ENCODE measurements at regions not wholly inside any gene's neighbourhood (a gene's known extent, or its start where the extent isn't known, plus 50 kb on each side); places are given as distances from the start of the nearest gene placed in this dataset.
"Not testable (repeated sequence)": the region's sequence is repeated elsewhere in the genome, so short reads cannot be mapped to it uniquely, and the experiment has no call there.

DNA sequence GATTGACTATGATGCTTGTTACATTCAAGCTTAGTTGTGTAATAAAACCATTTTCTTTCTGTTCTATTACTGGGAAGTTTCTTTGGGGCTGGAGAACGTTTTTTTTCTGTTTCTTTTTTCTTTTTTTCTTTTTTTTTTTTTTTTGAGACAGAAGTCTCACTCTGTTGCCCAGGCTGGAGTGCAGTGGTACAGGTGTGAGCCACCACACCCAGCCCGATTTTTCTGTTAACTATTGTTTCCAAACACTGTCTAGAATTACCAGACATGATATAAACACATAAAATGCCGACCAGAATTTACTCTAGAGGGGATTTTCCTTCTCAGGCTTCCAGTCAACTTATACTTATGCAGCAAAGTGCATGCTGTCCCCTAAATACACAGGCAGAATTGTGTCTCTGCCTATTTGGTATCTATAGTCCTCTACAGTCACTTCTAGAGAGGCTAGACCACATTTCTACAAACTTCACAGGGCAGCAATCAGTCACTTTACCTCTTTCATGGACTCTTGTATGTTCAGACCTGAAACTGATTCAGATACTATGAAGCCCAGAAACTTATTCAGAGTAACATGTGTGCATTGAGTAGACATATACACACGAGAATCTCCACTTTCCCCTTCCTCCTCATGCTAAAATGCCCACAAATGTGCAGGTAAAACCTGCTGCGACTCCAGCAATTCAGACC lies 121.2 kb downstream of the ZNF737 start:
- Histone ChIP-seq H3K27me3 (replicated peaks; ENCODE audit: control insufficient read depth, insufficient read depth, low read length) (no peaks in the 10 kb centered on the region), H3K36me3 (ENCODE audit: control insufficient read depth, insufficient read depth, low read length) (no peaks in the 10 kb centered on the region), H3K4me3 (ENCODE audit: low read depth, low read length) (no peak overlapping the region), H3K9me3 (no peaks in the 10 kb centered on the region; the same call in 1 of the 2 replicates), H3K4me1 (no peaks in the 10 kb centered on the region)
- Mint-ChIP-seq H3K36me3 (ENCODE audit: insufficient read depth, unreplicated experiment) (no peaks in the 10 kb centered on the region), H3K4me1 (ENCODE audit: low read depth, unreplicated experiment) (no peaks in the 10 kb centered on the region), H3K9me3 (ENCODE audit: unreplicated experiment) (peaks cover under 1% of the 10 kb centered on the region), H3K27ac (ENCODE audit: unreplicated experiment) (no peak overlapping the region), H3K27me3 (ENCODE audit: insufficient read depth, unreplicated experiment) (no peaks in the 10 kb centered on the region), H3K4me3 (ENCODE audit: unreplicated experiment) (no peak overlapping the region)
- no TSS peak for BruUV-seq (replicated peaks)
- ChIA-PET CTCF (no interaction called here), POLR2A (no interaction called here)
- no peak for DNase-seq
- intact Hi-C loops (cut with micrococcal nuclease; ENCODE audit: unreplicated experiment), result no loop called here
- TF ChIP-seq CTCF (IDR thresholded peaks at IDR 0.05; ENCODE audit: insufficient read depth in 1 of 2, low read depth in 1 of 2, low read length in 1 of 2, severe bottlenecking in 1 of 2, unreplicated experiment in 1 of 2), result no peak

GRCh38 chr19:20432266-20432842 lies 133.2 kb downstream of the ZNF737 start:
- DNase-seq; H3K9me3 Mint-ChIP-seq (ENCODE audit: unreplicated experiment); H3K4me1 Mint-ChIP-seq (ENCODE audit: low read depth, unreplicated experiment); H3K27ac Mint-ChIP-seq (ENCODE audit: unreplicated experiment); H3K27me3 Mint-ChIP-seq (ENCODE audit: insufficient read depth, unreplicated experiment); H3K4me3 ChIP-seq (ENCODE audit: low read depth, low read length); H3K27me3 ChIP-seq (replicated peaks; ENCODE audit: control insufficient read depth, insufficient read depth, low read length); intact Hi-C loops (cut with micrococcal nuclease; ENCODE audit: unreplicated experiment); H3K9me3 ChIP-seq; H3K4me1 ChIP-seq; BruUV-seq (replicated peaks); CTCF ChIA-PET; H3K4me3 Mint-ChIP-seq (ENCODE audit: unreplicated experiment); H3K36me3 Mint-ChIP-seq (ENCODE audit: insufficient read depth, unreplicated experiment); H3K36me3 ChIP-seq (ENCODE audit: control insufficient read depth, insufficient read depth, low read length); POLR2A ChIA-PET: not testable (repeated sequence)

- H3K9me3 Mint-ChIP-seq (ENCODE audit: unreplicated experiment), result peaks cover 9% of the 10 kb centered on the region
- Histone ChIP-seq H3K4me1 (no peaks in the 10 kb centered on the region), H3K27me3 (replicated peaks; ENCODE audit: control insufficient read depth, insufficient read depth, low read length) (no peaks in the 10 kb centered on the region), H3K4me3 (ENCODE audit: low read depth, low read length) (no peak overlapping the region), H3K36me3 (ENCODE audit: control insufficient read depth, insufficient read depth, low read length) (no peaks in the 10 kb centered on the region), H3K9me3 (no peaks in the 10 kb centered on the region)
- intact Hi-C loops (cut with micrococcal nuclease; ENCODE audit: unreplicated experiment), result no loop called here
- ChIA-PET CTCF (no interaction called here), POLR2A (no interaction called here)
- H3K27ac Mint-ChIP-seq (ENCODE audit: unreplicated experiment), result no peak overlapping the region
- no peak for TF ChIP-seq CTCF (IDR thresholded peaks at IDR 0.05; ENCODE audit: insufficient read depth in 1 of 2, low read depth in 1 of 2, low read length in 1 of 2, severe bottlenecking in 1 of 2, unreplicated experiment in 1 of 2)
- DNase-seq, result no peak
- no peaks in the 10 kb centered on the region for H3K27me3 Mint-ChIP-seq (ENCODE audit: insufficient read depth, unreplicated experiment)
- no peak overlapping the region for H3K4me3 Mint-ChIP-seq (ENCODE audit: unreplicated experiment)
- no peaks in the 10 kb centered on the region for H3K4me1 Mint-ChIP-seq (ENCODE audit: low read depth, unreplicated experiment)
- H3K36me3 Mint-ChIP-seq (ENCODE audit: insufficient read depth, unreplicated experiment), result no peaks in the 10 kb centered on the region
- no TSS peak for BruUV-seq (replicated peaks)
These were observed 133.8 kb downstream of the ZNF737 start for GRCh38 chr19:20431826-20432225.

All from Caco-2 (cell line).